HCT116 (cell line): ENCODE measurements at regions not wholly inside any gene's neighbourhood (a gene's known extent, or its start where the extent isn't known, plus 50 kb on each side); places are given as distances from the start of the nearest gene placed in this dataset.

Experiments used
- ATAC-seq: fragments of 200-7000 bp; cut with Tn5 transposase; 2 replicates; pipeline ENCODE4 v1.9.1; 2020; ENCODE audit warnings: mild to moderate bottlenecking, moderate library complexity
- BruUV-seq: library from RNA; stranded (reverse); fragments of 400-500 nt; replicated peaks from 2 replicates; lab custom pipeline; 2021; lab: Mats Ljungman, UMichigan
- CTCF ChIA-PET: fragments of 300-600 bp; sonication (Branson Sonifier 250); formaldehyde crosslinking; loops from one replicate; lab custom pipeline; 2021; ENCODE audit warnings: antibody characterized with exemption; lab: Charles Lee
- POLR2A ChIA-PET: fragments of 300-600, 350-600 bp; sonication (Branson Sonifier 250); formaldehyde crosslinking; loops from one replicate; lab custom pipeline; 2021; ENCODE audit warnings: antibody characterized with exemption; lab: Charles Lee
- RAD21 ChIA-PET, 2 experiments: fragments of 300-600 bp; sonication (Branson Sonifier 250); formaldehyde crosslinking; loops; one replicate each; lab custom pipeline; 2023; ENCODE audit warnings: low total read pairs in 2 of 2; ENCODE audit not compliant: uncharacterized antibody in 2 of 2, unreplicated experiment in 2 of 2, low non-redundant PET in 1 of 2; lab: Charles Lee
- DNase-seq: peaks from one replicate; pipeline ENCODE4 v3.0.0-alpha.2; 2010; ENCODE audit warnings: low read depth, low spot score
- H2AFZ ChIP-seq: fragments of 200-600 bp; shearing (Covaris generic), sonication (generic); 2 replicates; pipeline ENCODE4 v1.6.1; 2017; ENCODE audit warnings: low read depth, mixed run types, mixed read lengths, antibody characterized with exemption, low read length; ENCODE audit not compliant: poor library complexity, severe bottlenecking
- H3K27ac ChIP-seq: 2 replicates; pipeline ENCODE4 v1.5.1; 2012; ENCODE audit warnings: low read depth, low read length
- H3K27me3 ChIP-seq: fragments of 200-600 bp; sonication (generic); 2 replicates; pipeline ENCODE4 v1.6.1; 2016; ENCODE audit warnings: mixed run types, low read length, mixed read lengths; ENCODE audit not compliant: insufficient read depth
- H3K36me3 ChIP-seq, 2 experiments: fragments of 200-500 bp in 1 of 2; fragments of 200-600 bp in 1 of 2; sonication (Bioruptor generic) in 1 of 2; sonication (generic) in 1 of 2; 2 replicates each; pipeline versions ENCODE4 v1.5.1 to v1.6.1; 2014 to 2016; ENCODE audit warnings: low read length in 2 of 2, inconsistent platforms in 1 of 2, mixed read lengths in 1 of 2, mixed run types in 1 of 2; ENCODE audit not compliant: insufficient read depth in 2 of 2, control insufficient read depth in 1 of 2
- H3K4me1 ChIP-seq, 2 experiments: fragments of 200-600 bp in 1 of 2; sonication (generic) in 1 of 2; 2 replicates each; pipeline versions ENCODE4 v1.5.1 to v1.6.1; 2012 to 2017; ENCODE audit warnings: low read length in 2 of 2, inconsistent platforms in 1 of 2, mild to moderate bottlenecking in 1 of 2, mixed read lengths in 1 of 2, mixed run types in 1 of 2, moderate library complexity in 1 of 2; ENCODE audit not compliant: insufficient read depth in 2 of 2, control insufficient read depth in 1 of 2
- H3K4me2 ChIP-seq: fragments of 200-600 bp; sonication (generic); 2 replicates; pipeline ENCODE4 v1.6.1; 2017; ENCODE audit warnings: mixed run types, low read length, mixed read lengths
- H3K4me3 ChIP-seq, 2 experiments: fragments of 200-600 bp in 1 of 2; sonication (generic) in 1 of 2; replicated peaks in 1 of 2; 2 replicates each; pipeline ENCODE4 v1.5.1; 2011 to 2016; ENCODE audit warnings: low read length in 2 of 2, control low read depth in 1 of 2, low read depth in 1 of 2, mild to moderate bottlenecking in 1 of 2, mixed read lengths in 1 of 2, mixed run types in 1 of 2
- H3K79me2 ChIP-seq: fragments of 200-600 bp; sonication (generic); 2 replicates; pipeline ENCODE4 v1.6.1; 2017; ENCODE audit warnings: mild to moderate bottlenecking, mixed run types, low read length, moderate library complexity, mixed read lengths; ENCODE audit not compliant: insufficient read depth
- H3K9ac ChIP-seq: fragments of 200-600 bp; sonication (generic); 2 replicates; pipeline ENCODE4 v1.6.1; 2016; ENCODE audit warnings: low read length, mixed read lengths
- H3K9me2 ChIP-seq: fragments of 200-600 bp; sonication (generic), shearing (Covaris generic); 2 replicates; pipeline ENCODE4 v1.6.1; 2017; ENCODE audit warnings: mixed run types, mild to moderate bottlenecking, moderate library complexity; ENCODE audit not compliant: insufficient read depth
- H3K9me3 ChIP-seq, 2 experiments: fragments of 200-500 bp in 1 of 2; fragments of 200-600 bp in 1 of 2; sonication (Bioruptor generic) in 1 of 2; sonication (generic) in 1 of 2; 2 replicates each; pipeline ENCODE4 v1.6.1; 2014 to 2017; ENCODE audit warnings: low read length in 2 of 2, mixed read lengths in 2 of 2, inconsistent platforms in 1 of 2, low read depth in 1 of 2, mild to moderate bottlenecking in 1 of 2, mixed run types in 1 of 2, moderate library complexity in 1 of 2; ENCODE audit not compliant: control insufficient read depth in 1 of 2, insufficient read depth in 1 of 2
- H4K20me1 ChIP-seq: fragments of 200-600 bp; sonication (generic), shearing (Covaris generic); 2 replicates; pipeline ENCODE4 v1.6.1; 2017; ENCODE audit warnings: mixed run types, mild to moderate bottlenecking, moderate library complexity; ENCODE audit not compliant: insufficient read depth
- CEBPB ChIP-seq: IDR thresholded peaks from 2 replicates; pipeline ENCODE4 v1.6.1; 2012; ENCODE audit warnings: low read depth
- EGR1 ChIP-seq: IDR thresholded peaks from 2 replicates; pipeline ENCODE4 v1.6.1; 2012; ENCODE audit warnings: low read depth
- ELF1 ChIP-seq: IDR thresholded peaks from 2 replicates; pipeline ENCODE4 v1.6.1; 2012; ENCODE audit warnings: low read depth, borderline replicate concordance
- EZH2phosphoT487 ChIP-seq: fragments of 200-600 bp; IDR thresholded peaks from 2 replicates; pipeline ENCODE4 v1.6.1; 2018; ENCODE audit warnings: antibody characterized with exemption, borderline replicate concordance
- FOSL1 ChIP-seq: IDR thresholded peaks from 2 replicates; pipeline ENCODE4 v1.6.1; 2012; ENCODE audit warnings: low read depth
- POLR2AphosphoS5 ChIP-seq: IDR thresholded peaks from 2 replicates; pipeline ENCODE4 v1.6.1; 2011; ENCODE audit warnings: mild to moderate bottlenecking, low read depth, low read length, moderate library complexity
- RAD21 ChIP-seq: IDR thresholded peaks from 2 replicates; pipeline ENCODE4 v1.6.1; 2012; ENCODE audit warnings: low read depth, mild to moderate bottlenecking
- SIN3A ChIP-seq: IDR thresholded peaks from 2 replicates; pipeline ENCODE4 v1.6.1; 2012; ENCODE audit warnings: low read depth
- SRF ChIP-seq: IDR thresholded peaks from 2 replicates; pipeline ENCODE4 v1.6.1; 2012; ENCODE audit warnings: low read depth
- TCF7L2 ChIP-seq: IDR thresholded peaks from 2 replicates; pipeline ENCODE4 v1.7.0; 2011; ENCODE audit warnings: borderline replicate concordance, inconsistent platforms; ENCODE audit not compliant: insufficient read depth, insufficient read length; ENCODE audit errors: extremely low read depth
- YY1 ChIP-seq: IDR thresholded peaks from 2 replicates; pipeline ENCODE4 v1.6.1; 2011; ENCODE audit warnings: low read length, low read depth, moderate library complexity, mild to moderate bottlenecking; ENCODE audit not compliant: insufficient replicate concordance; ENCODE audit errors: extremely low read depth
- ZFX ChIP-seq: fragments of 450-650 bp; IDR thresholded peaks from 2 replicates; pipeline ENCODE4 v1.6.1; 2017
- ZNF274 ChIP-seq: fragments of 200-500 bp; sonication (Bioruptor generic); IDR thresholded peaks from 2 replicates; pipeline ENCODE4 v1.6.1; 2014; ENCODE audit warnings: mild to moderate bottlenecking, low read depth, low read length, inconsistent platforms
- intact Hi-C: fragments of 100-400 bp; cut with micrococcal nuclease; formaldehyde crosslinking; loops from 2 replicates; pipeline ENCODE4 v1.10.0; 2022
- TF ChIP-seq, protein P1 (sequence below): IDR thresholded peaks from 2 replicates; pipeline ENCODE4 v1.6.1; 2012
- TF ChIP-seq, protein P2 (sequence below): IDR thresholded peaks from 2 replicates; pipeline ENCODE4 v1.6.1; 2012
- TF ChIP-seq, protein P3 (sequence below), 3 experiments: fragments of 200-600 bp in 1 of 3; sonication (generic) in 1 of 3; IDR thresholded peaks in 2 of 3; conservative IDR thresholded peaks in 1 of 3; 2 replicates each; pipeline ENCODE4 v1.5.1; 2012 to 2017; ENCODE audit warnings: low read depth in 2 of 3, low read length in 2 of 3, antibody characterized with exemption in 1 of 3, borderline replicate concordance in 1 of 3, control low read depth in 1 of 3, mild to moderate bottlenecking in 1 of 3, mixed read lengths in 1 of 3, mixed run types in 1 of 3, moderate library complexity in 1 of 3; ENCODE audit not compliant: insufficient read depth in 1 of 3
- TF ChIP-seq, protein P4 (sequence below): IDR thresholded peaks from 2 replicates; pipeline ENCODE4 v1.6.1; 2011; ENCODE audit warnings: mild to moderate bottlenecking, low read length, moderate library complexity; ENCODE audit not compliant: insufficient replicate concordance; ENCODE audit errors: extremely low read depth

DNA sequence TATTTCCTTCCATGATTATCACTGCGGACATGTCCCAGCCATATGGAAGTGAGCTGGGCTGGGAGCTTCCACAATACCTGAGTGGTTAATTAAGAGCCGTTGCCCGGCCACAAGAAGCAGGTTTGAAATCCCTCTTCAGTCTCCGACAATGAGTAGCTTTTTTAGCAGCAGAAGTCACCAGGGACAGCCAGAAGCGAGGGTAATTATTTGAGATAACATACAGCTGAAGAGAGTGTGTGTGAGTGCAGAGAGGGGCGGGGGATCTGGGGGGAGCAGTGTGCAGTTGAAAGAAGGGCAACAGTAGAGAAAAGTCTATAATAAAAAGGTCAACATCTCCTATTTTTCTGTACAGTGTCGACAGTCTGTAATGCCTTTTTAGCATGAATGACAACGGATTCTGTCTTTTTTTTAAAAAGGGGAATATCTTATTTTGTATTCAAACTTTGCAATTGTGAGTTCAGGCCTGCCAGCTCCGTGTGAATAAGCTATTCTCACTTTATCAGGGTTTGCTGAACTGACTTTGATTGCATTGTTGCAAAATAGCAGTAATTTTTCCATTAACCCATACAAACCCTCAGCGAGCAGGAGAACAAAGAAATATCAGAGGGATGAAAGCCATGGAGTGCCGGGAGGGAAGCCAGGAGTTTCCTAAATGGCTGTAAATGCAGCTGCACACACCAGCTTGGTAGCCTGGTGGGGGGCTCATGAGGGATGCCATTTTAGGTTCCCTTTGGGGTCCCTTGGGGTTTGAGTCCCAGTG, 220.3 kb upstream of the IRX3 start:
- no peaks in the 10 kb centered on the region for H4K20me1 ChIP-seq
- no peak overlapping the region for H3K27ac ChIP-seq
- no peak for ATAC-seq
- H3K9ac ChIP-seq, result no peak overlapping the region
- ChIA-PET CTCF (no interaction called here), POLR2A (no interaction called here), RAD21 (no interaction called here)
- H2AFZ ChIP-seq, result no peak overlapping the region
- H3K9me2 ChIP-seq, result no peaks in the 10 kb centered on the region
- H3K4me3 ChIP-seq, result no peak overlapping the region
- TF ChIP-seq, protein P1, sequence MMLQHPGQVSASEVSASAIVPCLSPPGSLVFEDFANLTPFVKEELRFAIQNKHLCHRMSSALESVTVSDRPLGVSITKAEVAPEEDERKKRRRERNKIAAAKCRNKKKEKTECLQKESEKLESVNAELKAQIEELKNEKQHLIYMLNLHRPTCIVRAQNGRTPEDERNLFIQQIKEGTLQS, result no peak
- TF ChIP-seq ELF1 (no peak), TCF7L2 (no peak), SRF (no peak)
- no TSS peak for BruUV-seq
- H3K4me2 ChIP-seq, result no peak overlapping the region
- no peaks in the 10 kb centered on the region for H3K9me3 ChIP-seq
- H3K36me3 ChIP-seq, result no peaks in the 10 kb centered on the region
- H3K27me3 ChIP-seq, result peaks cover 33% of the 10 kb centered on the region
- H3K4me1 ChIP-seq, result peaks cover 0 to 5% of the 10 kb centered on the region in 2 experiments; a peak in 1 of 4 replicates
- no peak for DNase-seq
- intact Hi-C loops, result no loop called here
- H3K79me2 ChIP-seq, result no peaks in the 10 kb centered on the region

DNA sequence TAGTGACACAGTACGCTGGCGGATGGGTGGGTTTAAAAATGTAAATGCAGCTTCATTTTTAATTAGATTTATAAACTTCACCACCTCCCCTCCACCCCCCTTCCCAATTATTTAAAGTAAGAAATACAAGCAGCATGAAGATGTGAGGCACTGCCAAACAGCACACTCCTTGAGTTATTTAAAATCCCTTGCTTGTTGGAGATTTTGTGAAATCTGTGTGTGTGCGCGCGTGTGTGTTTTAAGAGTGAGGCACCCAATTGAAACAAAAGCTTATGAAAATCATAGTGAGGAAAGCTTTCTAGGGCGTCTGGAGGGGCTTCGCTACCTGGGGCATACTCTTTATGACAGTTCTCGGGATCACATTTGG, 219.6 kb upstream of the IRX3 start:
- no peak overlapping the region for H3K4me2 ChIP-seq
- POLR2A ChIA-PET, result no interaction called here
- CTCF ChIA-PET, result no interaction called here
- BruUV-seq, result no TSS peak
- H3K27me3 ChIP-seq, result peaks cover 33% of the 10 kb centered on the region
- no peaks in the 10 kb centered on the region for H3K9me2 ChIP-seq
- no peak overlapping the region for H2AFZ ChIP-seq
- H3K9me3 ChIP-seq, result no peaks in the 10 kb centered on the region
- DNase-seq, result no peak
- no peaks in the 10 kb centered on the region for H4K20me1 ChIP-seq
- H3K4me1 ChIP-seq, result peaks cover 0 to 5% of the 10 kb centered on the region in 2 experiments; a peak in 1 of 4 replicates
- RAD21 ChIA-PET, result no interaction called here
- no peak overlapping the region for H3K4me3 ChIP-seq
- H3K27ac ChIP-seq, result no peak overlapping the region
- H3K36me3 ChIP-seq, result no peaks in the 10 kb centered on the region
- H3K9ac ChIP-seq, result no peak overlapping the region
- H3K79me2 ChIP-seq, result no peaks in the 10 kb centered on the region
- ATAC-seq, result no peak
- intact Hi-C loops, result no loop called here
- no peak for TF ChIP-seq ZFX
- TF ChIP-seq, protein P2, sequence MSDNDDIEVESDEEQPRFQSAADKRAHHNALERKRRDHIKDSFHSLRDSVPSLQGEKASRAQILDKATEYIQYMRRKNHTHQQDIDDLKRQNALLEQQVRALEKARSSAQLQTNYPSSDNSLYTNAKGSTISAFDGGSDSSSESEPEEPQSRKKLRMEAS, result no peak
- TF ChIP-seq EGR1, result no peak
- TF ChIP-seq YY1, result no peak
- no peak for TF ChIP-seq RAD21
- no peak for TF ChIP-seq FOSL1
- TF ChIP-seq POLR2AphosphoS5, result no peak
- no peak for TF ChIP-seq CEBPB
- no peak for TF ChIP-seq ZNF274
- no peak for TF ChIP-seq EZH2phosphoT487
- TF ChIP-seq, protein P3, sequence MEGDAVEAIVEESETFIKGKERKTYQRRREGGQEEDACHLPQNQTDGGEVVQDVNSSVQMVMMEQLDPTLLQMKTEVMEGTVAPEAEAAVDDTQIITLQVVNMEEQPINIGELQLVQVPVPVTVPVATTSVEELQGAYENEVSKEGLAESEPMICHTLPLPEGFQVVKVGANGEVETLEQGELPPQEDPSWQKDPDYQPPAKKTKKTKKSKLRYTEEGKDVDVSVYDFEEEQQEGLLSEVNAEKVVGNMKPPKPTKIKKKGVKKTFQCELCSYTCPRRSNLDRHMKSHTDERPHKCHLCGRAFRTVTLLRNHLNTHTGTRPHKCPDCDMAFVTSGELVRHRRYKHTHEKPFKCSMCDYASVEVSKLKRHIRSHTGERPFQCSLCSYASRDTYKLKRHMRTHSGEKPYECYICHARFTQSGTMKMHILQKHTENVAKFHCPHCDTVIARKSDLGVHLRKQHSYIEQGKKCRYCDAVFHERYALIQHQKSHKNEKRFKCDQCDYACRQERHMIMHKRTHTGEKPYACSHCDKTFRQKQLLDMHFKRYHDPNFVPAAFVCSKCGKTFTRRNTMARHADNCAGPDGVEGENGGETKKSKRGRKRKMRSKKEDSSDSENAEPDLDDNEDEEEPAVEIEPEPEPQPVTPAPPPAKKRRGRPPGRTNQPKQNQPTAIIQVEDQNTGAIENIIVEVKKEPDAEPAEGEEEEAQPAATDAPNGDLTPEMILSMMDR (IDR thresholded peaks at IDR 0.05 in 2 of 3, conservative IDR thresholded peaks at IDR 0.05 in 1 of 3; ENCODE audit: borderline replicate concordance in 1 of 3, insufficient read depth in 1 of 3, low read depth in 2 of 3, low read length in 2 of 3), result no peak
- TF ChIP-seq, protein P4, sequence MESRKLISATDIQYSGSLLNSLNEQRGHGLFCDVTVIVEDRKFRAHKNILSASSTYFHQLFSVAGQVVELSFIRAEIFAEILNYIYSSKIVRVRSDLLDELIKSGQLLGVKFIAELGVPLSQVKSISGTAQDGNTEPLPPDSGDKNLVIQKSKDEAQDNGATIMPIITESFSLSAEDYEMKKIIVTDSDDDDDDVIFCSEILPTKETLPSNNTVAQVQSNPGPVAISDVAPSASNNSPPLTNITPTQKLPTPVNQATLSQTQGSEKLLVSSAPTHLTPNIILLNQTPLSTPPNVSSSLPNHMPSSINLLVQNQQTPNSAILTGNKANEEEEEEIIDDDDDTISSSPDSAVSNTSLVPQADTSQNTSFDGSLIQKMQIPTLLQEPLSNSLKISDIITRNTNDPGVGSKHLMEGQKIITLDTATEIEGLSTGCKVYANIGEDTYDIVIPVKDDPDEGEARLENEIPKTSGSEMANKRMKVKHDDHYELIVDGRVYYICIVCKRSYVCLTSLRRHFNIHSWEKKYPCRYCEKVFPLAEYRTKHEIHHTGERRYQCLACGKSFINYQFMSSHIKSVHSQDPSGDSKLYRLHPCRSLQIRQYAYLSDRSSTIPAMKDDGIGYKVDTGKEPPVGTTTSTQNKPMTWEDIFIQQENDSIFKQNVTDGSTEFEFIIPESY, result no peak
- no peak for TF ChIP-seq SIN3A
